ENCODE measurements at regions not wholly inside any gene's neighbourhood (a gene's known extent, or its start where the extent isn't known, plus 50 kb on each side); places are given as distances from the start of the nearest gene placed in this dataset.

GRCh38 chr20:41861772-41862422 is 243.7 kb upstream of the CHD6 start:
- H3K36me3 ChIP-seq, result no peaks in the 10 kb centered on the region
- DNase-seq, result no peak
- H3K27me3 ChIP-seq, result no peaks in the 10 kb centered on the region
- TF ChIP-seq CTCF (IDR thresholded peaks at IDR 0.05), result no peak
- no peak for TF ChIP-seq POLR2A (IDR thresholded peaks at IDR 0.05)
- H3K9me3 ChIP-seq, result no peaks in the 10 kb centered on the region
- intact Hi-C loops (cut with DNase I; ENCODE audit: low total_unique reads), result no loop called here
- H3K4me1 ChIP-seq, result no peaks in the 10 kb centered on the region
- no peak overlapping the region for H3K4me3 ChIP-seq
- no peak overlapping the region for H3K27ac ChIP-seq

- intact Hi-C loops (cut with DNase I; ENCODE audit: low total_unique reads), result no loop called here
- no peak for DNase-seq
- H3K36me3 ChIP-seq, result no peaks in the 10 kb centered on the region
- H3K27me3 ChIP-seq, result no peaks in the 10 kb centered on the region
- no peaks in the 10 kb centered on the region for H3K4me1 ChIP-seq
- no peak overlapping the region for H3K4me3 ChIP-seq
- TF ChIP-seq POLR2A (IDR thresholded peaks at IDR 0.05) (no peak), CTCF (IDR thresholded peaks at IDR 0.05) (no peak)
- no peaks in the 10 kb centered on the region for H3K9me3 ChIP-seq
- no peak overlapping the region for H3K27ac ChIP-seq
These were observed 236.6 kb upstream of the CHD6 start for GRCh38 chr20:41854765-41855164.

DNA sequence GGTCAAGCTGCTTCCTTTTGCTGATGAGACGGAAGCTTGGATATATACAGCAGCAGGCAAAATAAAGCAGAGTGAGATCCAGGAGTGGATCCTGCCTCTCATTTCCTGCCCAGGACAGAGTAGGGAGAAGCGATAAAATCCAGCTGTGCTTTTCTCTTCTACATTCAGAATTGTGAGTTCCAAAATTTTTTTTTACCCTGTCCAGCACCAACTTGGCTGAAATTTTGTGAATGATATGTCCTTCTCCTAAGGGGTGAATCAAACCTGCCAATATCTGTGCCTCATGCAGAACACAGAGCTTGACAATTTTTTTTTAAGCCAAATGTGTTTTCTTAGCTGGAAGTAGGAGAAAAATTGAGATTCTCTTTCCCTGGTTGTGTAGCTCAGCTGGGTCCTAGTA is 235.6 kb upstream of the CHD6 start:
- Histone ChIP-seq H3K4me3 (no peak overlapping the region), H3K9me3 (no peaks in the 10 kb centered on the region), H3K4me1 (no peaks in the 10 kb centered on the region), H3K36me3 (no peaks in the 10 kb centered on the region), H3K27me3 (no peaks in the 10 kb centered on the region), H3K27ac (no peak overlapping the region)
- DNase-seq, result no peak
- TF ChIP-seq CTCF (IDR thresholded peaks at IDR 0.05) (no peak), POLR2A (IDR thresholded peaks at IDR 0.05) (no peak)
- intact Hi-C loops (cut with DNase I; ENCODE audit: low total_unique reads), result no loop called here

GRCh38 chr20:41848180-41848579 is 230.0 kb upstream of the CHD6 start:
- no peak for DNase-seq
- H3K27ac ChIP-seq, result no peak overlapping the region
- intact Hi-C loops (cut with DNase I; ENCODE audit: low total_unique reads), result no loop called here
- no peaks in the 10 kb centered on the region for H3K27me3 ChIP-seq
- no peaks in the 10 kb centered on the region for H3K36me3 ChIP-seq
- H3K4me1 ChIP-seq, result no peaks in the 10 kb centered on the region
- TF ChIP-seq POLR2A (IDR thresholded peaks at IDR 0.05) (no peak), CTCF (IDR thresholded peaks at IDR 0.05) (no peak)
- H3K9me3 ChIP-seq, result no peaks in the 10 kb centered on the region
- no peak overlapping the region for H3K4me3 ChIP-seq

DNA sequence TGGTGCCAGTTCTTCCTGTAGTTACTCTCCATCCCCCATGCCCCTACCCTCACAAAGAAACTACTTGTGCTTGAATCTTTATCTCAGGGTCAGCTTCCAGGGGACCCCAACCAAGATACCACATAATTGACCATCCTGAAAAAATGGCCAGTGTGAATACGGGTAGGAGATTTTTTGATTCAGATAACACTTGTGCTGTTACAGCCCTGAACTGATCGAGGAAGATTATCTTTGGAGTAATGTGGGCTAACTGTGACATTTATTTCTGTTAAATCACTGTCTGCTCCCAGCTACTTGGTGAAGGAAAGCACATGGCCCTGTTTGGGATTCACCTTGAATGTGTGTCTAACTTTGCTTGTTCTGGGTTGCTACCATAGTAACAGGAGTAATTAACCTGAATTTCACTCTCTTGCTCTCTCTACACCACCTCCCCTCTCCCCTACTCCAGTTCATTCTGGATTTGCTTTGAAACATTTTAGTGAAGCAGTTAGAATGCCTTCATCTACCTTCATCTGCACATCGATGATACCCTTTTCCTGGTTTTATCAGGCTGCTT is 219.6 kb upstream of the CHD6 start:
- Histone ChIP-seq H3K9me3 (no peaks in the 10 kb centered on the region), H3K27me3 (no peaks in the 10 kb centered on the region), H3K4me3 (no peak overlapping the region), H3K4me1 (no peaks in the 10 kb centered on the region), H3K36me3 (no peaks in the 10 kb centered on the region), H3K27ac (no peak overlapping the region)
- intact Hi-C loops (cut with DNase I; ENCODE audit: low total_unique reads), result no loop called here
- no peak for DNase-seq
- no peak for TF ChIP-seq CTCF (IDR thresholded peaks at IDR 0.05)
- no peak for TF ChIP-seq POLR2A (IDR thresholded peaks at IDR 0.05)

Measured in uterus (tissue), 3 donors.